GM19438 (cell line): ENCODE measurements at regions not wholly inside any gene's neighbourhood (a gene's known extent, or its start where the extent isn't known, plus 50 kb on each side); places are given as distances from the start of the nearest gene placed in this dataset.
"Not testable (repeated sequence)": the region's sequence is repeated elsewhere in the genome, so short reads cannot be mapped to it uniquely, and the experiment has no call there.

Experiments
- ATAC-seq: cut with Tn5 transposase; IDR thresholded peaks from one replicate; pipeline ENCODE4 v1.9.1; 2021; ENCODE audit warnings: low read depth; ENCODE audit not compliant: unreplicated experiment

DNA sequence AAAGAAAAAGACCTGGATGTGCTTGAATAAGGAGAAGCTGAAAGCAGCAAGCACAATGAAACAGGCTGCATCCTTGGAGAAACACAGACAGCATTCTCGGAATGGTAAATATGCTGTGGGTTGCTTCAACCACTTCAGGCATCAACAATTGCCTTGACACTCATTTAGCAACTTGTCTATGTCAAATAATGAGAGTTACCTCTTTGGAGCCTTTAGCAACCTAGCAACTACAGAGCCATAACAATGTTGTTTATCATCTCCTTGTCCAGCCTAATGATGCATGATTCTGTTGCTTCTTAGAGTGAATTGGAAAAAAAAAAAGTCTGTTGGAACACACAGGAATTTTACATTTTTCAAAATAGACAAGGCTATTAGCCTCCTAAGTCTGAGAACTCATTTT, 410.6 kb downstream of the PIK3C3 start:
- ATAC-seq: no peak

DNA sequence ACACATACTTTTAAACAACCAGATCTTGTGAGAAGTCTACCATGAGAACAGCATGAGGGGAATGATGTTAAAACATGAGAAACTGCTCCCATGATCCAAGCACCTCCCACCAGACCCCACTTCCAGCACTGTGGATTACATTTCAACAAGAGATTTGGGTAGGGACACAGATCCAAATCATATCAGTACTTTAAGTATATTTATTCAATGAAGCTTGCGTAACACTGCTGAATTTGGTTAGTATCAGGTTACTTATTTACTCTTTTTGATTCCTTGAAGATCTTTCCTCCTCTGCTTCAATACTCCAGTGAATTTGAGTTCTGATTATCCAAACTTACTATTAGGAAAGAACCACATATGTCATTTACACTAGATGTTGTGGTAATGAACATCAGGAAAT, 418.6 kb downstream of the PIK3C3 start:
- ATAC-seq: no peak

DNA sequence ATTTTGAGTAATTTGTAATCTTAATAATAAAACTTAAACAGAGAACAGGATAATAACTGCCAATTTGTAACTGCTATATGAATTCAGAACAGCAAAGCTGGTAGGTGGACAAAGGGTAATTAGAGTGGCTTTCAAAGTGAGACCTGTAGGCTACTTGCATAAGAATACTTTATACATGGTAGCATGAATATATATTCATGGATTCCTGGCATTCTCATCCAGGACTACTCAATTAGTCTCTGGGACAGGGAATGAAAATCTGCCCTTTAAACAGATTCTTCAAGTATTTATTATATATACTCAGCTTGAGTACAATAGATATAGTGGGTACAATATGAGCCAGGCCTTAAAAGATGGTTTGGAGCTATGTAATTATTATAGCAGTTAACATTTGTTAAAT, 419.9 kb downstream of the PIK3C3 start:
- no peak for ATAC-seq

DNA sequence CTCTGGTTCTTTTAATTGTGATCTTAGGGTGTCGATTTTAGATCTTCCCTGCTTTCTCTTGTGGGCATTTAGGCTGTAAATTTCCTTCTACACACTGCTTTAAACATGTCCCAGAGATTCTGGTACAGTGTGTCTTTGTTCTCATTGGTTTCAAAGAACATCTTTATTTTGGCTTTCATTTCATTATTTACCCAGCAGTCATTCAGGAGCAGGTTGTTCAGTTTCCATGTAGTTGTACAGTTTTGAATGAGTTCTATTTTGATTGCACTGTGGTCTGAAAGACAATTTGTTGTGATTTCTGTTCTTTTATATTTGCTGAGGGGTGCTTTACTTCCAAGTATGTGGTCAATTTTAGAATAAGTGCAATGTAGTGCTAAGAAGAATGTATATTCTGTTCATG, 423.8 kb downstream of the PIK3C3 start:
- ATAC-seq: not testable (repeated sequence)

DNA sequence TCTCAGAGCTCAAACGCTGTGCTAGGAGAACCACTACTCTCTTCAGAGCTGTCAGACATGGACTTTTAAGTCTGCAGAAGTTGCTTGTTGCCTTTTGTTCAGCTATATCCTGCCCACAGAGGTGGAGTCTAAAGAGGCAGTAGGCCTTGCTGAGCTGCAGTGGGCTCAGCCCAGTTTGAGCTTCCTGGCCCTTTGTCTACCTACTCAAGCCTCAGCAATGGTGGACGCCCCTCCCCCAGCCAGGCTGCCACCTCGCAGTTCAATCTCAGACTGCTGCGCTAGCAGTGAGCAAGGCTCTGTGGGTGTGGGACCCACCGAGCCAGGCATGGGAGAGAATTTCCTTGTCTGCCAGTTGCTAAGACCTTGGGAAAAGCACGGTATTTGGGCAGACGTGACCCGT, 426.2 kb downstream of the PIK3C3 start:
- not testable (repeated sequence) for ATAC-seq

DNA sequence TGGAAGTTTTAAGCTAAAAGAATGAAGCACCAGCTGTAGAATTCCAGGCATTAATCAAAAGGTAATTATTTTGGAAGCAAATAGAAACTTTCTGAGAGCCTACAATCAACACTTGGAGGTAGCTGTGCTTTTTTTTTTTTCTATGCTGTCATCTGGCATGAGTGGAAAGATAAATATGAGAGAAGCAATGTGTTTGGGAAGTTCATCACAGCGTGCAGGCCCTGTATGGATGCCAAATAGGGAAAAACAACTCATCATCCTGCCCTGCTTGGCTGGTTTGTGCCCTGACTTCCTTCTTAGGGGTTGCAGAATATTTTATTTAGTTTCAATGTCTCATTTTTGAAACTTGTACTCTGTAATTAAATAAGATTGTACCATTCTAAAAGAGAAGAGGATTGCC, 437.4 kb downstream of the PIK3C3 start:
- no peak for ATAC-seq

DNA sequence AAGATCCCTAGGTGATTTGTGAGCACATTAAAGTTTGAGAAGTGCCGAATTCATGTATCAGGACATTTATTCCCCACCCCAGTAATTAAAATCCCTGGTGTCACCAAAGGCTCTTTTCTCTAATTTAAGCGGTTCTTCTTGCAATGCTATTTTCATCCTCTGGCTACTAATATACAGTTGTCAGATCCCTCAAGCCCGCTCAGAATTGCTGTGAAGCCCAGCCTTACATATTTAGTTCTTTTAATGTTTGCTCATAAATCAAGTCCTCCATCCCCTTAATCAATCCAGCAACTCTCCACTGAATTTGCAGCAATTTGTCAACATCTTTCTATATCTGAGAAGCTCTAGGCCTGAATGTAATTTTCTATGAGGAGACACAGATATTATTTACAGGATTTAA, 437.9 kb downstream of the PIK3C3 start:
- no peak for ATAC-seq

DNA sequence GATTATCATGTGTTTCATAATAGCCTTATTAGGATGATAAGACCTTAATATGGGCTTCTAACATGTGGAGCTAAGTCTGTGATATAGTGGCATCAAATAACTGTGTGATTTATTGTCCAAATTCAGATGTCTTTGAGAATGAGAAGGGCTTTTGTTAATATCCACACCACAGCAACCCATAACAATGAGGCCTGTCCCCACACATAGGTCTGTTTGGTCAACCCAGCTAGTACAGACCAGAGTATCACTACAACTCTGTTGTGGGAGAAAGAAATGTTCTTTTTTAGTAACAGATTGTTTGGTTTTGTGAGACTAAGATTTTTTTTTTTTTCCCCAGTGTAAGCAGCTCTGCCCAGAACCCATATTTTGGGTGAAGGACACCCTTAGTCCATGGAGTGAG, 439.2 kb downstream of the PIK3C3 start:
- ATAC-seq: no peak

DNA sequence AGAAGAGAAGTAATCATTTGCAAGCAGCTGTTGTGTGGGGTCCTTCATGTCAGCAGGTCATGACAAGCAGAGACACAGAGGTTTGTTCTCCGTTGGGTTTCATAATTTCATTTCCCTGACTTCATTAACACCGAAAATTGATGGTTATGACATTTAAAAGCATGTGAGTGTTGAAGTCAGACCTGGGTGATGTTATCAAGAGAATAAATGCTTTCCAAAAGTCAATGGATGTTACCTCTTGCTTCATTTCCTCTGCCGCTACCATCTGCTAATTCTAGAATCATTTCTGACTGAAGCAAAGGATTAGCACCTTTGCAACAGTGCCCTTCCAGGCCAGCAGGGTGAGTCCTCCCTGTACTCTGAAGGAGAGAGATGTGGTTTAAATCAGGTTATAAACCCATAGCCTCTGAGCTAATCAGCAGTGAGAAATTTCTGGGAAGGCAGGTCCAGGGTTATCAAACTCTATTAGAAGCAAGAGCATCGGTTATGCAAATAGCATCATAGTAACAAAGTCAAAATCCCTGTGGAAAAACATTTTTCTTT, 446.2 kb downstream of the PIK3C3 start:
- ATAC-seq: no peak

DNA sequence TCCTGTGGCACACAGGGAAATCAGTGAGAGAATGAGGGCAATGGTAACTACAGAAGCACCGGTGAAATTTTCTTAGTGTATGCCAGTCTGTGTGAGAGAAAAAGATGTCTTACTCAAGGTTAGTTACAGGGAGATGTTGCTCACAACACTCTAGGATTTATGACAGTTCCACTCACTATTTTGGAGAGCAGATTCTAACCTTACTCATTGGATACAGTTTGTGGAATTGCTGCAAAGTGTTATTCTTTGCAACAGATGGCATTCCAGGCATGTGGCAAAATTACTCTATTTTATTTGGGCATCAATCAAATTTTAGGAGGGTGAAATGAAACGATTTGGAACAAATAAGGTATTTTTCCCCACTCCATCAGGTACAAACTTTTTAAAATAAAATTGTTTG, 449.1 kb downstream of the PIK3C3 start:
- ATAC-seq: no peak

DNA sequence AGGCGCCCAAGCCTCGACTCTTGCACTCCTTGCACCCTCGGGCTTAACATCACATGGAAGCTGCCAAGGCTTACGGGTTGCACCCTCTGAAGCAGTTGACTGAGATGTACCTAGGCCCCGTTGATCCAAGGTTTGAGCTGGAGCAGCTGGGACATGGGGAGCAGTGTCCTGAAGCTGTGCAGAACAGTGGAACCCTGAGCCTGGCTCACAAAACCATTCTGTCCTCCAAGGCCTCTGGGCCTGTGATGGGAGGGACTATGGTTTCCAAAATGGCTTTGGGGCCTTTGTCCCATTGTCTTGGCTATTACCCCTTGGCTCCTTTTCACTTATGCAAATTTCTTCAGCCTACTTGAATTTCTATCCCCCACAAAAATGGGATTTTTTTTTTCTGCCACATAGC, 454.0 kb downstream of the PIK3C3 start:
- ATAC-seq: no peak

DNA sequence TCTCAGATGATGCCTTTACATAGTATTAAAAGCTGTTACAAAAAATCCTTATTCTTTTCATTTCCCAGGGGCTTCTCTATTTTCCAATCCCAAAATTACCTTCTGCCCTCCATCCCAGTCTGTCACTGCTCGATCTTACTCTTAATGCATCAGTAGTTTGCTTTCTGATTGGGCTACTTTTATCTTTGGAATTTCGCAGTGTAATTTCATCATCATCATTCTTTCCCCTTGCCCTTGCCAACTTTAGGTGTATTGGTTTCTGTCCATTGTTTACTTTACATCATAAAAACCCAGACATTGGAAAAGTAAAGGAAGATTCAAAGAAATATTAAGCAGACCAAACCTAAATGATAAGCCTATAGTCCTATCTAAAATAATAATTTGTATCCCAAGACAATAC, 457.2 kb downstream of the PIK3C3 start:
- no peak for ATAC-seq

DNA sequence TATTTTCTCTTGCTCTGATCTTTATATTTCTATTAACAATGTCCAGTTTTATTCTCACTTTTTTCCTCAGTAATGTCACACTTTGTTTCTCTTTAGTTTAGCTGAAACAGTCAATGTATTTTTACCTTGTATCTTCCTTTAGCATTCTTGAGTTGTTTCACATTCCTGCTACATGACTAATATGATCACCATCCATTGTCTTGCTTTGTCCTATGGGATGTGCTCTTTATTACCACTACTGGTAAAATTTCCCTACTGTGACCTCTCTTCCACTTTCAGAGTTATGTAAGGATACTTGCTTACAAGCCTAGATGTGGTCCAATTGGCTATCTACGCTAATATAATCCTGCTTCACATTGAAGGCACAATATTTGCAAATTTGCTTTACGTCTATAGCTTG, 457.9 kb downstream of the PIK3C3 start:
- ATAC-seq: no peak

DNA sequence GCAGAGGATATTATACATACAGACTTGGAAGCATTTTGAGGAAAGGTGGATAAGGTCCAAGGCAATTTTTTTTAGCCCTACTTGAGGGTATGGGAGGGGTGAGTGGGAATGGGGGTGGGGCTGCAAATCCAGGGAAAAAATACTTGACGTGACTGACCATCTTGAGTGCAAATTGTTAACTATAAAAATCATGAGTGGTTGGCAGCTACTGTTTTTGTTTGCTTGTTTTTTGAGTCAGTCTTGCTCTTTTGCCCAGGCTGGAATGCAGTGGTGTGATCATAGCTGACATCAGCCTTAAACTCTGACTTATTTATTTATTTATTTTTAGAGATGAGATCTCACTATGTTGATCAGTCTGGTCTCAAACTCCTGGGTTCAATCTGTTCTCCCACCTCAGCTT, 458.8 kb downstream of the PIK3C3 start:
- ATAC-seq: no peak

DNA sequence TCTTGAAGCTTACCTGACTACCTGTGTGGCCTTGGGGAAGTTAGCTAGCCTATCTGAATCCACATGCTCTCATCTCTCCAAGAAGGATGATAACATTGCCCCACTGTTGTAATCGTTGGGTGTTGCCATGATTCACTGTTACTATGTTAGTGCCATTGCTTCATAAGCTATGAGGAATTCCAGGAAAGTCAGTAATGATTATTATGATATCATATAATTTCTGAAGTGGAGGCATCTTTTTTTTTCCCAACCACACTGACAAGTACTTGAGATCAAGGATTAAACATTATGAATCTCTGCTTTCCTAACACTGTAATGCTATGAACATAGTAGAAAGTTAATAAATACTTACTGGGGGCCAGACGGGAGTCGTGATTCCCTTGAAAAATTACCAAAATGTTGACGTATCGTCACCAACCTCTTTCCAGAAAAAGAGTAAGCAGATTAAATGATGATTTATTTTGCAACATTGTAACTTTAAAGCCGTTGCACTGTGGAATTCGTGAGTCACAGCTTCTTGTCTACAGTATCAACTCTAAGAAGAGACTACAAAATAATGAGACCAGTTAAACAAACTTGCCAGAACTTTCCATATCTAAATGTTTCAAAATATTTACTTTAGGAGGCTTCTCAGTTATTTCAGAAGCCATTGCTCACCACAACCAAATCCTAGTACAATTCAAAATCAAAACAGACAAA, 459.9 kb downstream of the PIK3C3 start:
- no peak for ATAC-seq

DNA sequence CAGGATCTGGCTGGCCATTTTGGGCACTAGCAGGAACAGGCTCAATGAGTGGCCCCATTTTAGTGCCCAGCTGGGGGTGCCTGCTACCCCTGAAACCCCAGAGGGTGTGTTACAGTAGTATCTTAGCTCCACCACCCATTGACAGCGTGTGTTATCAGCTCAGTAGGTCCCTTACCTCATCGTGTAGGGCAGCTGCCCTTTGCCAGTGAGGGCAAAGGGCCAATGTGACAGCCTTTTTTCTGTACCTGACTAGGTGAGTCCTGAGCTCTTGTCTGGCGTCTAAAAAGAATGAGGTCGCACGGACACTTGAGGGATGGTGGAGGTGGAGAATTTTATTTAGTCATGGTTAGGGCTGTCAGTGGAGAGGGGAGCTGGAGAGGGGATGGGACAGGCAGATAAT, 462.2 kb downstream of the PIK3C3 start:
- ATAC-seq: no peak

DNA sequence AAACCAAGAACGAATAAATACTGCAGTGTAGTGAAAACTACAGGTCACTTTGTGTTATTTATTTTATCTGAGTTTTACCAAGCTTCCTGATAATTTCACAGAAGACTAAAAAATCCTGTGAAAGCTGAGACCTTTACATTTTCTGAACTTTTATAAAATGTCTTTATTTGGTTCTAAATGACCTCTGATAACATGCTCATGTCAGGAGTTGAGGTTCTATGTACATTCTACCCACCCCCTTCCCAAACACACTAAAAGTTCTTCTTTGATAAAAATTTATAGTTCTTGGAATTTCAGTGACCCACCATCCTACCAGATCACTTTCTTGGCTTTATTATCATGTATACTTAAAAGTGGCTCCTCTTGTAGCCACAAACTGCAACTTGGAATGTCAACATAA, 463.1 kb downstream of the PIK3C3 start:
- ATAC-seq: no peak

DNA sequence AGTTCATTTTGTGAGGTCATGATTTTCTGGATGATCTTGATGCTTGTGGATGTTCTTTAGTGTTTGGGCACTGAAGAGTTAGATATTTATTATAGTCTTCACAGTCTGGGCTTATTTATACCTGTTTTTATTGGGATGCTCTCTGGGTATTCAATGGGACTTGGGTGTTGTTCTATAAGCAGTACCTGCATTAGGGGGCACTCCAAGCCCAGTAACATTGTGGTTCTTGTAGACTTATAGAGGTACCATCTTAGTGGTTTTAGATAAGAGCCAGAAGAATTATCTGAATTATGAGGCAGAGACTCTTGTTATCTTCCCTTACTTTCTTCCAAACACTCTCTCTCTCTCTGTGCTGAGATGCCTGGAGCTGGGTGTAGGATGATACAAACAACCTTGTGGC, 470.0 kb downstream of the PIK3C3 start:
- no peak for ATAC-seq

DNA sequence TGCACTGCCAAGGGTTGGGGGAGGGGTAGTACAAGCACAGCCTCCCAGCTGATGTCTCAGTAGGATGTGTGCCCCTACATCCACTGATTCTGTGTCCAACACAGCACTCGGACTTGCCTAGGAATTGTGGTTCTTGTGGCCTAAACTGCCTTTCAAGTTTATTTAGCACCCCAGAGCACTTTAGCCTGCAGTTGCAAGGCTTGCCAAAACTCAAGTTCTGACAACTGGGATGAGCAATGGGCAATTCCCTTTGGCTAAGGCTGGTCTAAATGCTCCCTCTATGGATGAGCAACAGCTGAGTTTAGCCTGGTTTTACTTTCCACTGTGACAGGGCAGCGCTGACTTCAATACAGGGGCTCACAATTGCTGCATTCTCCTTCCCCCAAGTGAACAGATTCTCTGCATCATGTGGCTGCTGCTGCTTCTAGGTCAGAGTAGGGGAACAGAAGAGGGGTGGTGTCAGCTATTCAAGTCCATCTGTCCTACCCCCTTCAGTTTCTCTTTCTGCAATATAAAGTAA, 471.5 kb downstream of the PIK3C3 start:
- ATAC-seq: no peak

DNA sequence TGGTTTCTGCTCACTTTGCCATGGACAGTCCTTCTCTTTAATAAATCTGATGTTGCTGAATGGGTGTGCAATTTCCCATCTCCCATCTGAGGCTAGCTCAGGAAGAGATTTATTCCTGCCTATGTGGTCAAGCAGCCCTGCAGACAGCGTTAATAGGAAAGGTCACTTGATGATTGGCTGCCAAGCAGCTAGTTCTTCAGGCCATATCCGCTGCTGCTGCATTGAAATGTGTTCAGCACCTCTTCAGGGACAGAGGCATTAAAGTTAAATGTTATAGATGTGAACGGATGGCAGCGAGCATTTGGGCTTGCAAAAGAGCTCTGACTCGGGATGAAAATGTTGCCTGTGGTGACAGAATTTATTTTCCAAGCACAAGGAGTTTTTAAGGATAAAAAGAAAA, 474.2 kb downstream of the PIK3C3 start:
- no peak for ATAC-seq

DNA sequence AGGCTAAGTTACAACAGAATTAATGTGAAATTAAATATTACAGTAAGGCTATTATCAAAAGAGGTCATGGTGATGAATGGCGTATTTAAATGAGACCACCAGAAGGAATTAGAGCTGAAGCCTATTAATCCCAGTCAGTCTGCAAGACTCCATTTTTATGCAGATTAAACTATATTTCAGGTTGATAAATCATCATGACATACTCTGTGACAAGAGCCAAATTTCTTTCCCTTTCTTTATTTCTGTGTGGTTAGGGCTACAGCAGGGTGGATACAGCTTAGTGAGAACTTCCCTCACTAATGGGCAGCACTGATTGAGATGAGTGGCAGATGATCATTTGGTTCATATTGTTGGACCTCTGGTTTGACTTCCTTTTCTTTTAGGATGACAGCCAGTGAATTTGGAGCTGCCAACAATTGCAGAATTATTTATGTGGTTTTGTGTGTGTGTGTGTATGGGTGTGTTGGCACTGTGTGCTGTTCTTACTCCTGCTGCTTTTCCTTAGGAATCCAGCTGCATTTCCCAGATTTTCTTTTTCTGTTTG, 481.3 kb downstream of the PIK3C3 start:
- no peak for ATAC-seq

DNA sequence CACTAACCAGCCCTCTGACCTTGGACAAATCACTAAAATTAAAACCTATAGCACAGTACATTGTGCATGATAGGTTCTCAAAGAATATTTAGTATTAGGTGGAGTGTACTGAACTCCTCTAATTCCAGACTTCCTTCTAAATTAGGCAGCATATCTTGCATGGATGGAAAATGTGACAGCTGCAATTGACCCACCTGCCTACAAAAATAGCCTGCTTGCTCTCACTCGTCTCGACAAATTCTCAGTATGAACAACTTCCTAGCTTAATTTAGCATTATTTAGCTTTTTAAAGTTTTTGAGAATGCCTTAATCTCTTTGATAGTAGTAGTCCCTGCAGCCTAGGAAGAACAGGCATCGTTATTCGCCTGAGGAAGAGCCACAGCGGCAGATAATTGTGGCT, 482.0 kb downstream of the PIK3C3 start:
- ATAC-seq: no peak
